CD14-positive monocyte (primary cell): ENCODE measurements at regions not wholly inside any gene's neighbourhood (a gene's known extent, or its start where the extent isn't known, plus 50 kb on each side); places are given as distances from the start of the nearest gene placed in this dataset.
A peak's percentile ranks its signal among the peaks of the same experiment; 100 is the strongest.

Source experiments
- DNase-seq, 3 donors: peaks; one replicate each; pipeline ENCODE4 v3.0.0-alpha.2; 2011 to 2022
- H2AFZ ChIP-seq: 2 replicates; pipeline ENCODE4 v1.6.0; 2012; ENCODE audit warnings: mild to moderate bottlenecking, low read depth, low read length, inconsistent platforms; ENCODE audit not compliant: insufficient read depth, poor library complexity, severe bottlenecking
- H3K27ac ChIP-seq, 2 donors: 1 replicate in 1 of 2; 2 replicates in 1 of 2; pipeline ENCODE4 v1.5.1; 2012 to 2013; ENCODE audit warnings: low read length in 2 of 2, control low read depth in 1 of 2, inconsistent platforms in 1 of 2, low read depth in 1 of 2, mild to moderate bottlenecking in 1 of 2
- H3K27me3 ChIP-seq, 2 donors: one replicate each; pipeline versions ENCODE4 v1.6.0 to v1.6.1; 2011 to 2013; ENCODE audit warnings: low read length in 2 of 2; ENCODE audit not compliant: control insufficient read depth in 2 of 2, insufficient read depth in 2 of 2
- H3K36me3 ChIP-seq, 2 donors: replicated peaks in 1 of 2; 1 replicate in 1 of 2; 2 replicates in 1 of 2; pipeline versions ENCODE4 v1.5.1 to v1.6.1; 2012 to 2013; ENCODE audit warnings: low read length in 2 of 2, control low read depth in 1 of 2, inconsistent platforms in 1 of 2, mild to moderate bottlenecking in 1 of 2; ENCODE audit not compliant: insufficient read depth in 2 of 2, control insufficient read depth in 1 of 2
- H3K4me1 ChIP-seq, 2 donors: 1 replicate in 1 of 2; 2 replicates in 1 of 2; pipeline versions ENCODE4 v1.5.1 to v1.6.1; 2012 to 2013; ENCODE audit warnings: low read length in 2 of 2, control low read depth in 1 of 2, inconsistent platforms in 1 of 2, mild to moderate bottlenecking in 1 of 2, moderate library complexity in 1 of 2; ENCODE audit not compliant: insufficient read depth in 2 of 2, control insufficient read depth in 1 of 2
- H3K4me2 ChIP-seq: replicated peaks from 2 replicates; pipeline ENCODE3; 2012; ENCODE audit warnings: low read length, moderate library complexity, mild to moderate bottlenecking; ENCODE audit not compliant: poor library complexity, severe bottlenecking; ENCODE audit errors: extremely low read depth
- H3K4me3 ChIP-seq, 3 experiments: fragments of 200-600 bp in 1 of 3; sonication (generic) in 1 of 3; replicated peaks in 1 of 3; 1 replicate in 2 of 3; 2 replicates in 1 of 3; pipeline ENCODE4 v1.5.1; 2011 to 2013; ENCODE audit warnings: low read length in 3 of 3, mild to moderate bottlenecking in 3 of 3, control low read depth in 2 of 3, low read depth in 2 of 3, inconsistent platforms in 1 of 3, moderate library complexity in 1 of 3
- H3K79me2 ChIP-seq: 2 replicates; pipeline ENCODE4 v1.6.0; 2012; ENCODE audit warnings: mild to moderate bottlenecking, control low read depth, inconsistent platforms, low read length, moderate library complexity; ENCODE audit not compliant: insufficient read depth
- H3K9ac ChIP-seq: 2 replicates; pipeline ENCODE4 v1.6.0; 2017; ENCODE audit warnings: low read length, mild to moderate bottlenecking; ENCODE audit not compliant: insufficient read depth, poor library complexity, severe bottlenecking
- H3K9me3 ChIP-seq, 2 donors: replicated peaks in 1 of 2; 1 replicate in 1 of 2; 2 replicates in 1 of 2; pipeline versions ENCODE4 v1.5.1 to v1.6.1; 2012 to 2013; ENCODE audit warnings: low read length in 2 of 2, control low read depth in 1 of 2; ENCODE audit not compliant: control insufficient read depth in 1 of 2, insufficient read depth in 1 of 2
- H4K20me1 ChIP-seq: 2 replicates; pipeline ENCODE4 v1.6.0; 2012; ENCODE audit warnings: mild to moderate bottlenecking, low read length, control low read depth, moderate library complexity; ENCODE audit not compliant: insufficient read depth
- H3K27ac Mint-ChIP-seq, 7 donors: one replicate each; pipeline ENCODE4 v1.8.0; 2020; ENCODE audit warnings: mild to moderate bottlenecking in 7 of 7, mixed read lengths in 7 of 7, moderate library complexity in 6 of 7, inconsistent platforms in 2 of 7
- H3K27me3 Mint-ChIP-seq, 3 donors: one replicate each; pipeline ENCODE4 v1.8.0; 2021 to 2022; ENCODE audit warnings: low read depth in 3 of 3, mild to moderate bottlenecking in 3 of 3, mixed read lengths in 3 of 3, moderate library complexity in 3 of 3, inconsistent platforms in 1 of 3
- H3K36me3 Mint-ChIP-seq, 2 donors: one replicate each; pipeline ENCODE4 v1.8.0; 2020; ENCODE audit warnings: mixed read lengths in 2 of 2, inconsistent platforms in 1 of 2, mild to moderate bottlenecking in 1 of 2
- H3K4me1 Mint-ChIP-seq: one replicate; pipeline ENCODE4 v1.8.0; 2020; ENCODE audit warnings: mild to moderate bottlenecking, mixed read lengths
- H3K4me3 Mint-ChIP-seq, 2 donors: one replicate each; pipeline ENCODE4 v1.8.0; 2020; ENCODE audit warnings: mild to moderate bottlenecking in 2 of 2, mixed read lengths in 2 of 2, moderate library complexity in 1 of 2
- H3K9me3 Mint-ChIP-seq, 7 donors: one replicate each; pipeline ENCODE4 v1.8.0; 2020 to 2022; ENCODE audit warnings: mixed read lengths in 7 of 7, mild to moderate bottlenecking in 6 of 7, moderate library complexity in 6 of 7, inconsistent platforms in 2 of 7
- CTCF ChIP-seq: fragments of 200-600 bp; IDR thresholded peaks from one replicate; pipeline ENCODE4 v1.8.0; 2022; ENCODE audit warnings: antibody characterized with exemption, mild to moderate bottlenecking
- WGBS: methylation state at CpG from one replicate; pipeline ENCODE4 v1.1.5; 2013; ENCODE audit warnings: missing lambda C conversion rate; ENCODE audit not compliant: insufficient coverage; 5-methylcytosine and 5-hydroxymethylcytosine counted together
- intact Hi-C, 2 donors: fragments of 100-400 bp; cut with micrococcal nuclease; formaldehyde crosslinking; loops; one replicate each; pipeline versions ENCODE4 v1.15.0 to v1.15.1; 2023

GRCh38 chr5:88380332-88380731 lies 111.7 kb upstream of the TMEM161B start:
- no peaks in the 10 kb centered on the region for H3K27me3 Mint-ChIP-seq
- H3K27ac Mint-ChIP-seq: no peak overlapping the region
- DNase-seq: no peak
- WGBS: 64% methylated on average over 2 of the region's 3 CpGs
- no peaks in the 10 kb centered on the region for H3K4me1 Mint-ChIP-seq
- no peak overlapping the region for H3K27ac ChIP-seq
- H3K79me2 ChIP-seq: no peaks in the 10 kb centered on the region
- H4K20me1 ChIP-seq: no peaks in the 10 kb centered on the region
- peaks cover 0 to 26% (median 17%) of the 10 kb centered on the region in 7 donors for H3K9me3 Mint-ChIP-seq
- no peak for TF ChIP-seq CTCF
- H3K36me3 ChIP-seq: no peaks in the 10 kb centered on the region
- H3K9ac ChIP-seq: no peak overlapping the region
- intact Hi-C loops: no loop called here
- H3K4me3 ChIP-seq: no peak overlapping the region
- H2AFZ ChIP-seq: no peak overlapping the region
- H3K9me3 ChIP-seq: peaks cover 8 to 18% of the 10 kb centered on the region in 2 donors
- H3K36me3 Mint-ChIP-seq: no peaks in the 10 kb centered on the region
- no peak overlapping the region for H3K4me3 Mint-ChIP-seq
- no peaks in the 10 kb centered on the region for H3K4me1 ChIP-seq
- no peak overlapping the region for H3K4me2 ChIP-seq
- no peaks in the 10 kb centered on the region for H3K27me3 ChIP-seq

- no peaks in the 10 kb centered on the region for H3K27me3 Mint-ChIP-seq
- 23% methylated on average over 3 of the region's 4 CpGs for WGBS
- Histone ChIP-seq H3K79me2 (no peaks in the 10 kb centered on the region), H3K9ac (no peak overlapping the region), H4K20me1 (no peaks in the 10 kb centered on the region), H3K9me3 (peaks cover 8 to 18% of the 10 kb centered on the region in 2 donors), H3K27ac (no peak overlapping the region), H3K4me1 (no peaks in the 10 kb centered on the region), H3K27me3 (no peaks in the 10 kb centered on the region), H3K36me3 (no peaks in the 10 kb centered on the region), H2AFZ (no peak overlapping the region), H3K4me2 (no peak overlapping the region), H3K4me3 (no peak overlapping the region)
- no peaks in the 10 kb centered on the region for H3K36me3 Mint-ChIP-seq
- no peak for TF ChIP-seq CTCF
- H3K9me3 Mint-ChIP-seq: peaks cover 0 to 26% (median 17%) of the 10 kb centered on the region in 7 donors
- no peak for DNase-seq
- H3K4me3 Mint-ChIP-seq: no peak overlapping the region
- no peaks in the 10 kb centered on the region for H3K4me1 Mint-ChIP-seq
- peak overlapping the region in 1 of 7 donors; percentile 38 for H3K27ac Mint-ChIP-seq
- intact Hi-C loops: no loop called here
Observed at GRCh38 chr5:88377705-88378656, 109.3 kb upstream of the TMEM161B start.
